HEK293T (cell line): ENCODE measurements at regions not wholly inside any gene's neighbourhood (a gene's known extent, or its start where the extent isn't known, plus 50 kb on each side); places are given as distances from the start of the nearest gene placed in this dataset.

ENCODE experiments used
- ARNT ChIP-seq: fragments of 450-650 bp; IDR thresholded peaks from 2 replicates; pipeline ENCODE4 v1.6.1; 2017; ENCODE audit warnings: mild to moderate bottlenecking
- BHLHE40 ChIP-seq: fragments of 450-650 bp; IDR thresholded peaks from 2 replicates; pipeline ENCODE4 v1.6.1; 2016; ENCODE audit warnings: mild to moderate bottlenecking, moderate library complexity, borderline replicate concordance
- ELF4 ChIP-seq: fragments of 450-650 bp; IDR thresholded peaks from 2 replicates; pipeline ENCODE4 v1.6.1; 2017; ENCODE audit warnings: antibody characterized with exemption
- FOXA1 ChIP-seq: fragments of 450-650 bp; IDR thresholded peaks from 2 replicates; pipeline ENCODE4 v1.6.1; 2016; ENCODE audit warnings: mild to moderate bottlenecking
- FOXK2 ChIP-seq: fragments of 450-650 bp; IDR thresholded peaks from 2 replicates; pipeline ENCODE4 v1.6.1; 2016; ENCODE audit warnings: mild to moderate bottlenecking
- FOXM1 ChIP-seq: fragments of 450-650 bp; IDR thresholded peaks from 2 replicates; pipeline ENCODE4 v1.6.1; 2017; ENCODE audit warnings: mild to moderate bottlenecking, borderline replicate concordance
- HDGF ChIP-seq: fragments of 450-650 bp; IDR thresholded peaks from 2 replicates; pipeline ENCODE4 v1.6.1; 2017; ENCODE audit warnings: antibody characterized with exemption, borderline replicate concordance
- NFRKB ChIP-seq: fragments of 450-650 bp; IDR thresholded peaks from 2 replicates; pipeline ENCODE4 v1.6.1; 2016; ENCODE audit warnings: mild to moderate bottlenecking, moderate library complexity
- SP1 ChIP-seq: fragments of 450-650 bp; IDR thresholded peaks from 2 replicates; pipeline ENCODE4 v1.6.1; 2017
- SUZ12 ChIP-seq: fragments of 450-650 bp; IDR thresholded peaks from 2 replicates; pipeline ENCODE4 v1.6.1; 2016; ENCODE audit warnings: mild to moderate bottlenecking
- TARDBP ChIP-seq: fragments of 450-650 bp; IDR thresholded peaks from 2 replicates; pipeline ENCODE4 v1.6.1; 2016
- ZNF384 ChIP-seq: fragments of 450-650 bp; IDR thresholded peaks from 2 replicates; pipeline ENCODE4 v1.6.1; 2016
- TF ChIP-seq, protein P1 (sequence below): fragments of 450-650 bp; IDR thresholded peaks from 2 replicates; pipeline ENCODE4 v1.6.1; 2016

- TF ChIP-seq FOXK2 (no peak), ARNT (no peak), FOXA1 (no peak), HDGF (no peak), SP1 (no peak), FOXM1 (no peak), SUZ12 (no peak), NFRKB (no peak), BHLHE40 (no peak), ZNF384 (no peak), TARDBP (no peak), ELF4 (no peak)
- TF ChIP-seq, protein P1, sequence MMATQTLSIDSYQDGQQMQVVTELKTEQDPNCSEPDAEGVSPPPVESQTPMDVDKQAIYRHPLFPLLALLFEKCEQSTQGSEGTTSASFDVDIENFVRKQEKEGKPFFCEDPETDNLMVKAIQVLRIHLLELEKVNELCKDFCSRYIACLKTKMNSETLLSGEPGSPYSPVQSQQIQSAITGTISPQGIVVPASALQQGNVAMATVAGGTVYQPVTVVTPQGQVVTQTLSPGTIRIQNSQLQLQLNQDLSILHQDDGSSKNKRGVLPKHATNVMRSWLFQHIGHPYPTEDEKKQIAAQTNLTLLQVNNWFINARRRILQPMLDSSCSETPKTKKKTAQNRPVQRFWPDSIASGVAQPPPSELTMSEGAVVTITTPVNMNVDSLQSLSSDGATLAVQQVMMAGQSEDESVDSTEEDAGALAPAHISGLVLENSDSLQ, result no peak
These were observed 556.0 kb downstream of the EBF1 start for GRCh38 chr5:158543539-158544387.
